K562 (cell line): ENCODE measurements at regions not wholly inside any gene's neighbourhood (a gene's known extent, or its start where the extent isn't known, plus 50 kb on each side); places are given as distances from the start of the nearest gene placed in this dataset.

Experiments
- ATAC-seq: fragments of 200-7000 bp; cut with Tn5 transposase; 3 replicates; pipeline ENCODE4 v1.9.1; 2020; ENCODE audit warnings: moderate library complexity
- BruUV-seq: library from RNA; stranded (reverse); fragments of 400-500 nt; replicated peaks from 2 replicates; lab custom pipeline; 2021; lab: Mats Ljungman, UMichigan
- CTCF ChIA-PET: fragments of 300-600 bp; formaldehyde crosslinking; extraction: SDS; loops from one replicate; lab custom pipeline; 2021; ENCODE audit warnings: low intra/inter-chr PET ratio; lab: Yijun Ruan, JAX
- POLR2A ChIA-PET: fragments of 300-600, 350-650 bp; sonication (Branson Sonifier 250); formaldehyde crosslinking; extraction: SDS; loops from one replicate; lab custom pipeline; 2021; ENCODE audit warnings: antibody characterized with exemption, inconsistent platforms; lab: Yijun Ruan, JAX
- DNase-seq, 4 experiments: peaks; one replicate each; pipeline versions ENCODE4 v3.0.0 to v3.0.0-alpha.2; 2011 to 2018; ENCODE audit warnings: low spot score in 3 of 4, mixed read lengths in 3 of 4; ENCODE audit errors: extremely low read depth in 1 of 4
- FAIRE-seq: peaks from 2 replicates; lab custom pipeline; 2011; peaks lifted over from hg19 to GRCh38; lab: Jason Lieb, UNC
- H2AFZ ChIP-seq: 2 replicates; pipeline ENCODE4 v1.6.0; 2011; ENCODE audit warnings: low read depth, low read length, control low read depth, inconsistent platforms
- H3K27ac ChIP-seq: fragments of 200-600 bp; 3 replicates; pipeline ENCODE4 v1.8.0; 2011; ENCODE audit warnings: low read depth, mild to moderate bottlenecking, control low read depth, inconsistent platforms, low read length, moderate library complexity, mixed read lengths; ENCODE audit errors: extremely low read depth
- H3K27me3 ChIP-seq, 2 experiments: fragments of 300-600 bp in 1 of 2; 2 replicates in 1 of 2; 3 replicates in 1 of 2; pipeline versions ENCODE4 v1.6.0 to v1.8.0; 2011; ENCODE audit warnings: inconsistent platforms in 2 of 2, low read length in 2 of 2, mild to moderate bottlenecking in 1 of 2, mixed read lengths in 1 of 2, moderate library complexity in 1 of 2; ENCODE audit not compliant: control insufficient read depth in 2 of 2, insufficient read depth in 2 of 2
- H3K36me3 ChIP-seq: fragments of 300-600 bp; 3 replicates; pipeline ENCODE4 v1.8.0; 2011; ENCODE audit warnings: mild to moderate bottlenecking, low read length, inconsistent platforms; ENCODE audit not compliant: control insufficient read depth, insufficient read depth
- H3K4me1 ChIP-seq, 2 experiments: fragments of 200-600 bp in 1 of 2; replicated peaks in 1 of 2; 2 replicates in 1 of 2; 3 replicates in 1 of 2; pipeline versions ENCODE4 v1.5.1 to v1.8.0; 2011; ENCODE audit warnings: inconsistent platforms in 2 of 2, low read length in 2 of 2, mild to moderate bottlenecking in 1 of 2, mixed read lengths in 1 of 2, moderate library complexity in 1 of 2; ENCODE audit not compliant: control insufficient read depth in 2 of 2, insufficient read depth in 2 of 2
- H3K4me2 ChIP-seq: 2 replicates; pipeline ENCODE4 v1.6.1; 2011; ENCODE audit warnings: low read length, control low read depth, inconsistent platforms, mixed read lengths; ENCODE audit not compliant: insufficient read depth
- H3K4me3 ChIP-seq: fragments of 200-600 bp; sonication (generic), shearing (Covaris generic); 2 replicates; pipeline ENCODE4 v1.5.1; 2016; ENCODE audit warnings: control low read depth, inconsistent platforms
- H3K79me2 ChIP-seq: fragments of 200-600 bp; 3 replicates; pipeline ENCODE4 v1.8.0; 2011; ENCODE audit warnings: low read length, inconsistent platforms; ENCODE audit not compliant: control insufficient read depth, insufficient read depth
- H3K9ac ChIP-seq, 2 experiments: 2 replicates each; pipeline versions ENCODE4 v1.6.0 to v1.6.1; 2011; ENCODE audit warnings: low read depth in 2 of 2, low read length in 2 of 2, control low read depth in 1 of 2, inconsistent platforms in 1 of 2, mild to moderate bottlenecking in 1 of 2, mixed read lengths in 1 of 2; ENCODE audit not compliant: insufficient read depth in 1 of 2
- H3K9me1 ChIP-seq: one replicate; pipeline ENCODE4 v1.6.0; 2011; ENCODE audit warnings: inconsistent platforms, mild to moderate bottlenecking, low read length, moderate library complexity; ENCODE audit not compliant: control insufficient read depth, insufficient read depth
- H3K9me3 ChIP-seq: replicated peaks from 2 replicates; pipeline ENCODE4 v1.5.1; 2011; ENCODE audit warnings: low read depth, low read length, inconsistent platforms; ENCODE audit not compliant: control insufficient read depth, insufficient read depth
- H4K20me1 ChIP-seq: replicated peaks from 2 replicates; pipeline ENCODE4 v1.6.1; 2011; ENCODE audit warnings: low read length, inconsistent platforms, mixed read lengths; ENCODE audit not compliant: control insufficient read depth, insufficient read depth
- ASH1L ChIP-seq: fragments of 450-650 bp; IDR thresholded peaks from 2 replicates; pipeline ENCODE4 v1.6.1; 2018; ENCODE audit warnings: borderline replicate concordance, mild to moderate bottlenecking, low read depth; ENCODE audit not compliant: partially characterized antibody
- GTF2E2 ChIP-seq: fragments of 200-800 bp; sonication (Bioruptor generic); IDR thresholded peaks from 2 replicates; pipeline ENCODE4 v1.6.1; 2016; ENCODE audit warnings: missing genetic modification characterization, missing compliant biosample characterization
- HLTF ChIP-seq: fragments of 450-650 bp; IDR thresholded peaks from 2 replicates; pipeline ENCODE4 v1.6.1; 2016
- KLF13 ChIP-seq: fragments of 450-650 bp; IDR thresholded peaks from 2 replicates; pipeline ENCODE4 v1.6.1; 2016; ENCODE audit warnings: missing genetic modification characterization, low read depth, mild to moderate bottlenecking, missing compliant biosample characterization, moderate library complexity, borderline replicate concordance
- LCOR ChIP-seq: sonication (generic); formaldehyde crosslinking; IDR thresholded peaks from 2 replicates; pipeline ENCODE4 v1.8.0; 2022; ENCODE audit warnings: mild to moderate bottlenecking, missing genetic modification reagents
- NR0B1 ChIP-seq: fragments of 450-650 bp; IDR thresholded peaks from one replicate; pipeline ENCODE4 v1.6.1; 2018; ENCODE audit warnings: mild to moderate bottlenecking, moderate library complexity; ENCODE audit not compliant: partially characterized antibody
- POLR3G ChIP-seq: IDR thresholded peaks from 2 replicates; pipeline ENCODE4 v1.6.1; 2011; ENCODE audit not compliant: insufficient read length, insufficient replicate concordance; ENCODE audit errors: extremely low read depth
- PURB ChIP-seq: sonication (generic); formaldehyde crosslinking; IDR thresholded peaks from 2 replicates; pipeline ENCODE4 v1.9.0; 2021; ENCODE audit warnings: low read depth, mild to moderate bottlenecking, missing genetic modification reagents
- RFX1 ChIP-seq: fragments of 450-650 bp; IDR thresholded peaks from 2 replicates; pipeline ENCODE4 v1.6.1; 2016; ENCODE audit warnings: mild to moderate bottlenecking, moderate library complexity
- SP1 ChIP-seq: sonication (generic); formaldehyde crosslinking; IDR thresholded peaks from 2 replicates; pipeline ENCODE4 v1.8.1; 2022; ENCODE audit warnings: mild to moderate bottlenecking, missing genetic modification reagents
- ZBTB26 ChIP-seq: fragments of 450-650 bp; formaldehyde crosslinking; IDR thresholded peaks from 2 replicates; pipeline ENCODE4 v1.4.0; 2022; ENCODE audit warnings: missing genetic modification characterization
- ZNF124 ChIP-seq: sonication (generic); formaldehyde crosslinking; IDR thresholded peaks from 2 replicates; pipeline ENCODE4 v1.8.1; 2022; ENCODE audit warnings: missing genetic modification reagents
- ZNF41 ChIP-seq: fragments of 250-450 bp; sonication (Bioruptor Pico); conservative IDR thresholded peaks from 2 replicates; pipeline ENCODE4 v1.4.0; 2020; ENCODE audit warnings: mild to moderate bottlenecking
- ZNF766 ChIP-seq: fragments of 200-800 bp; sonication (Bioruptor generic); conservative IDR thresholded peaks from 2 replicates; pipeline ENCODE4 v1.6.1; 2016; ENCODE audit warnings: missing genetic modification characterization, missing compliant biosample characterization
- ZSCAN32 ChIP-seq: fragments of 450-650 bp; formaldehyde crosslinking; IDR thresholded peaks from 2 replicates; pipeline ENCODE4 v1.4.0; 2020; ENCODE audit warnings: mild to moderate bottlenecking, moderate library complexity
- WGBS: fragments of 100-300 bp; shearing (Covaris generic); methylation state at CpG from one replicate; pipeline ENCODE4 v1.1.6; 2016; ENCODE audit warnings: low coverage, mixed read lengths; ENCODE audit not compliant: insufficient coverage; ENCODE audit errors: missing lambda C conversion rate; 5-methylcytosine and 5-hydroxymethylcytosine counted together
- in situ Hi-C: fragments of 300-500 bp; cut with MboI; formaldehyde crosslinking; loops from 4 replicates; pipeline ENCODE4 v1.15.0; 2018; ENCODE audit warnings: inconsistent platforms, mixed read lengths
- intact Hi-C: fragments of 100-400 bp; cut with micrococcal nuclease; formaldehyde crosslinking; loops from 2 replicates; pipeline ENCODE4 v1.14.2; 2022
- TF ChIP-seq, protein P1 (sequence below): fragments of 250-450 bp; sonication (Bioruptor Pico); IDR thresholded peaks from 2 replicates; pipeline ENCODE4 v1.6.1; 2021; ENCODE audit warnings: mild to moderate bottlenecking

- no peak overlapping the region for H3K9ac ChIP-seq
- under 1% methylated on average over 32 of the region's 32 CpGs for WGBS
- ATAC-seq (no peak), FAIRE-seq (no peak), DNase-seq (no peak)
- peaks cover 30 to 66% of the 10 kb centered on the region in 2 experiments; a peak in 4 of 5 replicates for H3K27me3 ChIP-seq
- no peaks in the 10 kb centered on the region for H3K36me3 ChIP-seq
- H3K79me2 ChIP-seq: no peaks in the 10 kb centered on the region
- ChIA-PET CTCF (no interaction called here), POLR2A (interaction anchor here (2.0 kb wide), 1 partner anchor 19 kb away, joined by 7 read pairs; no protein-coding TSS in a partner anchor)
- no peak overlapping the region for H2AFZ ChIP-seq
- H3K4me3 ChIP-seq: no peak overlapping the region
- peaks cover 2% of the 10 kb centered on the region for H3K9me1 ChIP-seq
- BruUV-seq: no TSS peak
- TF ChIP-seq NR0B1: no peak
- TF ChIP-seq, protein P1, sequence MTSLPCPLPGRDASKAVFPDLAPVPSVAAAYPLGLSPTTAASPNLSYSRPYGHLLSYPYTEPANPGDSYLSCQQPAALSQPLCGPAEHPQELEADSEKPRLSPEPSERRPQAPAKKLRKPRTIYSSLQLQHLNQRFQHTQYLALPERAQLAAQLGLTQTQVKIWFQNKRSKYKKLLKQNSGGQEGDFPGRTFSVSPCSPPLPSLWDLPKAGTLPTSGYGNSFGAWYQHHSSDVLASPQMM (CRISPR knock-in tag): no peak
- no peak for TF ChIP-seq PURB (CRISPR knock-in tag)
- no peak for TF ChIP-seq ASH1L
- no peak for TF ChIP-seq SP1
- no peak for TF ChIP-seq ZNF41 (CRISPR knock-in tag)
- TF ChIP-seq KLF13: no peak
- no peak for TF ChIP-seq ZSCAN32 (CRISPR knock-in tag)
- TF ChIP-seq HLTF: no peak
- TF ChIP-seq ZNF124 (CRISPR knock-in tag): no peak
- no peak for TF ChIP-seq ZNF766
- TF ChIP-seq RFX1: no peak
- TF ChIP-seq POLR3G: no peak
- TF ChIP-seq LCOR (CRISPR knock-in tag): no peak
- no peak for TF ChIP-seq ZBTB26
- TF ChIP-seq GTF2E2 (tag): no peak
- intact Hi-C loops (no loop called here), in situ Hi-C loops (no loop called here)
- H3K9me3 ChIP-seq: no peaks in the 10 kb centered on the region
- no peak overlapping the region for H3K27ac ChIP-seq
- no peak overlapping the region for H3K4me2 ChIP-seq
- no peaks in the 10 kb centered on the region for H3K4me1 ChIP-seq
- H4K20me1 ChIP-seq: peaks cover 7% of the 10 kb centered on the region; the same call in 1 of the 2 replicates
These were observed 236.2 kb downstream of the IRX2 start for GRCh38 chr5:2515180-2515764.
